Nephron (organoid): ENCODE measurements at regions not wholly inside any gene's neighbourhood (a gene's known extent, or its start where the extent isn't known, plus 50 kb on each side); places are given as distances from the start of the nearest gene placed in this dataset.

Experiments
- H3K27ac Mint-ChIP-seq, 3 experiments: 2 replicates each; pipeline ENCODE4 v1.8.0; 2020; ENCODE audit warnings: mixed read lengths in 3 of 3, mild to moderate bottlenecking in 2 of 3, moderate library complexity in 1 of 3
- H3K27me3 Mint-ChIP-seq: 2 replicates; pipeline ENCODE4 v1.8.0; 2021; ENCODE audit warnings: low read depth, mild to moderate bottlenecking, moderate library complexity, mixed read lengths
- H3K36me3 Mint-ChIP-seq: 2 replicates; pipeline ENCODE4 v1.8.0; 2020; ENCODE audit warnings: low read depth, mixed read lengths
- H3K4me1 Mint-ChIP-seq: 2 replicates; pipeline ENCODE4 v1.8.0; 2020; ENCODE audit warnings: mixed read lengths
- H3K4me3 Mint-ChIP-seq, 3 experiments: 2 replicates each; pipeline ENCODE4 v1.8.0; 2020; ENCODE audit warnings: mild to moderate bottlenecking in 3 of 3, mixed read lengths in 3 of 3, moderate library complexity in 2 of 3
- H3K9me3 Mint-ChIP-seq: 2 replicates; pipeline ENCODE4 v1.8.0; 2020; ENCODE audit warnings: mixed read lengths
- TF ChIP-seq, protein P1 (sequence below), 3 experiments: fragments of 200-600 bp; sonication (generic); IDR thresholded peaks; one replicate each; pipeline ENCODE4 v1.5.0; 2021; ENCODE audit warnings: antibody characterized with exemption in 3 of 3; ENCODE audit not compliant: unreplicated experiment in 3 of 3

DNA sequence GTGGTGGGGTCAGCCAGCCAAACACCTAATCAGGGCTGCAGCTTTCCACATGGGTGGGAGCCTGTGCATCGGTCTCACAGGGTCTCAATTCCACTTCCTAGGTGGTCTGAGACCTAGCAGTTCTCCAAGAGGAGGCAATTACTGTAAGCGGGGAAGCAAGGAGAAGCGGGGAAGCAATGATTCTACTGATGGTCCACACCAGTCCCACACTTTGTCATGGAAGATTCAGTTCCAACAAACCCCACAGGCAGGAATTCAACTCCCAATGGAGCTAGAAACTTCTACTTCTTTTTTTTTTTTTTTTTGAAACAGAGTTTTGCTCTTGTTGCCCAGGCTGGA is 158.7 kb upstream of the RAI14 start:
- peak overlapping the region in 1 of 3 experiments; percentile 39 for H3K4me3 Mint-ChIP-seq
- H3K9me3 Mint-ChIP-seq = no peaks in the 10 kb centered on the region
- peaks cover 3% of the 10 kb centered on the region for H3K27me3 Mint-ChIP-seq
- H3K4me1 Mint-ChIP-seq = peaks cover 67% of the 10 kb centered on the region
- peak overlapping the region; percentile 98 to 100 (median 98) for H3K27ac Mint-ChIP-seq
- no peaks in the 10 kb centered on the region for H3K36me3 Mint-ChIP-seq
- TF ChIP-seq, protein P1, sequence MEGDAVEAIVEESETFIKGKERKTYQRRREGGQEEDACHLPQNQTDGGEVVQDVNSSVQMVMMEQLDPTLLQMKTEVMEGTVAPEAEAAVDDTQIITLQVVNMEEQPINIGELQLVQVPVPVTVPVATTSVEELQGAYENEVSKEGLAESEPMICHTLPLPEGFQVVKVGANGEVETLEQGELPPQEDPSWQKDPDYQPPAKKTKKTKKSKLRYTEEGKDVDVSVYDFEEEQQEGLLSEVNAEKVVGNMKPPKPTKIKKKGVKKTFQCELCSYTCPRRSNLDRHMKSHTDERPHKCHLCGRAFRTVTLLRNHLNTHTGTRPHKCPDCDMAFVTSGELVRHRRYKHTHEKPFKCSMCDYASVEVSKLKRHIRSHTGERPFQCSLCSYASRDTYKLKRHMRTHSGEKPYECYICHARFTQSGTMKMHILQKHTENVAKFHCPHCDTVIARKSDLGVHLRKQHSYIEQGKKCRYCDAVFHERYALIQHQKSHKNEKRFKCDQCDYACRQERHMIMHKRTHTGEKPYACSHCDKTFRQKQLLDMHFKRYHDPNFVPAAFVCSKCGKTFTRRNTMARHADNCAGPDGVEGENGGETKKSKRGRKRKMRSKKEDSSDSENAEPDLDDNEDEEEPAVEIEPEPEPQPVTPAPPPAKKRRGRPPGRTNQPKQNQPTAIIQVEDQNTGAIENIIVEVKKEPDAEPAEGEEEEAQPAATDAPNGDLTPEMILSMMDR (IDR thresholded peaks at IDR 0.05; ENCODE audit: unreplicated experiment in 3 of 3) = no peak

DNA sequence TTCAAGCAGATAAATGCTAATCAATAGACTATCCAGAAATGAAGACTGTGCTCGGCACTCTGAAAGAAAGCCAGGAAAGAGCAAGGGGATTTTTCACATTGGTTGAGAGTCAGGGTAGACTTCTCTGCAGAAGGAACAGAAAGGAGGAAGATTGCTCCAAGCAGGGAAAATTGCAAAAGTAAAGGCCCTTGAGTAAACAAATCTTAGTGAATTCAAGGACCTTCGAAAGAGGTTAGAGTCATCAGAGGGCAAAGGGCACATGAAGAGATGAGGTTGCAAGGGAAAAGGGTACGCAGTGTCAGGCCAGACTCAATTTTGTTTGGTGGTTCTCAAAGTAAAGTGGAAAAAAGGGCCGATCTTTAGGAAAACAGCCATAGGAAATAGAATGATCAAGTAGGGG is 157.6 kb upstream of the RAI14 start:
- Mint-ChIP-seq H3K4me1 (peaks cover 77% of the 10 kb centered on the region), H3K36me3 (no peaks in the 10 kb centered on the region), H3K9me3 (no peaks in the 10 kb centered on the region), H3K4me3 (no peak overlapping the region), H3K27me3 (peaks cover 3% of the 10 kb centered on the region), H3K27ac (peak overlapping the region; percentile 98 to 100 (median 98))
- TF ChIP-seq, protein P1 (IDR thresholded peaks at IDR 0.05; ENCODE audit: unreplicated experiment in 3 of 3) = no peak

DNA sequence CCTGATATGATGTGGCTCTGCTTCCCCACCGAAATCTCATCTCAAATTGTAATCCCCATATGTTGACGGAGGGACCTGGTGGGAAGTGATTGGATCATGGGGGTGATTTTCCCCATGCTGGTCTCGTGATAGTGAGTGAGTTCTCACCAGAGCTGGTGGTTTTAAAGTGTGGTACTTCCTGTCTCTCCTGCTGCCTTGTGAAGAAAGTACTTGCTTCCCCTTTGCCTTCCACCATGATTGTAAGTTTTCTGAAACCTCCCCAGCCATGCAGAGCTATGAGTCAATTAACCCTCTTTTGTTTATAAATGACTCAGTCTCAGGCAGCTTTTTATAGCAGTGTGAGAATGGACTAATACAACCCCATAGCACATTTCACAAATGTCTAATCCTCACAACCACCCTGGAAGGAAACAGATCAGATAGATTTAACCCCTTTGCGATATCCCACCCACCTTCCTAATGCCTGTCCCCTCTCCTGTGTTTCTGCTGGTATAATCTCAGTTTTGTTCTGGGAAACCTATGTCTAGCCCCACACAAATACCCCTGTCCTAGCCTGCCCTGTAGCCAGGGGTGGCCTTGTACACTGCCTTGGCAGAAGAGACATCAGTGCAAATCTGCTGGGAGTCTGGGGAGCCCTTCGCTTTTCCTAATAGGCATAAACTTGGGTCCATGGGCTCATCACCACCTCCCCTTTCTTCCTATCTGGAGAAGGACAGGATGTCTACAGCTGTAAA is 157.0 kb upstream of the RAI14 start:
- Mint-ChIP-seq H3K4me3 (no peak overlapping the region), H3K27me3 (peaks cover 3% of the 10 kb centered on the region), H3K27ac (peak overlapping the region; percentile 98 to 100 (median 98)), H3K9me3 (no peaks in the 10 kb centered on the region), H3K4me1 (peaks cover 83% of the 10 kb centered on the region), H3K36me3 (no peaks in the 10 kb centered on the region)
- TF ChIP-seq, protein P1 (IDR thresholded peaks at IDR 0.05; ENCODE audit: unreplicated experiment in 3 of 3) = no peak

DNA sequence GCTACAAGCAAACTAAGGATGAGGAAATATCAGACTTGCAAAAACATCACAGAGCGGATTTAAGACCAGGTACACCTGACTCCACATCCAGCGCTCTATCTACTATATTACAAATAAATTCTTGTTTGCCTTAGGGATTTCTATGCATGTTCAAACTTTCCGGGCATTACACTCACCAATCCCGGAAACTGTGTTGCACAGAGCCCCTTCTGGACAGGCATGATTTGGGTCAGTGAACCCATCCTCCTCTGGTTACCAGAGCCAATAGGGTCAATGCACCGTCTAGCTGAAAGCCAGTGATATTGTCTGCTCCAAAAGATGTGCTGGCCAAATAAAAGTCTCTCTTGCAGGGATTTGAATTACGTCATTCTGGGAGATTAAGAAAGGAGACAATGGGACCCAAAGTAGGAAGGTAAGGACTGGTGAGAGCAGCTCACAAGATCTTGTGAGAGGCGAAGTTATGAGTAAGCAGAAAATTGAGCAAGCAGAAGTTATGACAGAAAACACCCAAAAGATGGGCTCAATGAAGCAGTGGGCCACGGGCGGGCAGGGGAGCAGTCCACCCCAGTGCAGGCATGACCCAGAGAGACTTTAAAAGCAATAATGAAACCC is 155.8 kb upstream of the RAI14 start:
- peak overlapping the region; percentile 16 to 88 (median 78) for H3K27ac Mint-ChIP-seq

DNA sequence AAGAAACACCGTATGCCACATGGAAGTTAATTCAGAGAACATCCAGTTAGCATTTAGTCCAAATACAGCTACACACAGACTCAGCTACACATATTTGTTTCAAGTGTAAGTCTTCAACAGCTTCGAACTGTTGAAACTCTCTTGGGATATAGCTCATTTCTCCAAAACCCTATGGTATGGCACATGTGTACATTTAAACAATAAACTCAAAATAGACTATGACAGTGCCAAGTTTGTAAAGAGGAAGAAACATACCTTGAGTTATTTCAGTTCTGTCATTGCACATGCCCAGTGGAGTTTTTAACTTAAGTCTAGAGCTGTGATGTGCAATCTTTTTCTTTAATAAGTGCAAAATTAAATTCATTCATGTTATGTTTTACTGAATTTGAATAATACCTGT is 155.1 kb upstream of the RAI14 start:
- Mint-ChIP-seq H3K4me3 (no peak overlapping the region), H3K9me3 (peaks cover 4% of the 10 kb centered on the region), H3K27ac (peak overlapping the region; percentile 33 to 88 (median 78)), H3K27me3 (peaks cover 3% of the 10 kb centered on the region), H3K4me1 (peaks cover 73% of the 10 kb centered on the region), H3K36me3 (no peaks in the 10 kb centered on the region)
- TF ChIP-seq, protein P1 (IDR thresholded peaks at IDR 0.05; ENCODE audit: unreplicated experiment in 3 of 3) = no peak

More for the DNA sequence above, 155.8 kb upstream of the RAI14 start:
- Mint-ChIP-seq H3K9me3 (peaks cover 3% of the 10 kb centered on the region), H3K36me3 (no peaks in the 10 kb centered on the region), H3K27me3 (peaks cover 3% of the 10 kb centered on the region), H3K4me1 (peaks cover 80% of the 10 kb centered on the region), H3K4me3 (no peak overlapping the region)
- TF ChIP-seq, protein P1 (IDR thresholded peaks at IDR 0.05; ENCODE audit: unreplicated experiment in 3 of 3) = no peak
